Mesenchymal stem cell (in vitro differentiated cells and primary cell): ENCODE measurements at regions not wholly inside any gene's neighbourhood (a gene's known extent, or its start where the extent isn't known, plus 50 kb on each side); places are given as distances from the start of the nearest gene placed in this dataset.
"Not testable (repeated sequence)": the region's sequence is repeated elsewhere in the genome, so short reads cannot be mapped to it uniquely, and the experiment has no call there.

Experiments
- DNase-seq: peaks from one replicate; pipeline ENCODE4 v3.0.0-alpha.2; 2013
- H2AFZ ChIP-seq: one replicate; pipeline ENCODE4 v1.6.1; 2013; ENCODE audit warnings: low read depth, mild to moderate bottlenecking, control low read depth, inconsistent platforms, low read length, moderate library complexity
- H2AK5ac ChIP-seq: 2 replicates; pipeline ENCODE4 v1.6.1; 2013; ENCODE audit warnings: low read length, moderate library complexity, mild to moderate bottlenecking, inconsistent platforms; ENCODE audit not compliant: severe bottlenecking
- H2BK120ac ChIP-seq: one replicate; pipeline ENCODE4 v1.6.1; 2013; ENCODE audit warnings: low read depth, mild to moderate bottlenecking, inconsistent platforms, low read length, moderate library complexity
- H2BK12ac ChIP-seq, 2 experiments: one replicate each; pipeline ENCODE4 v1.6.1; 2013; ENCODE audit warnings: inconsistent platforms in 2 of 2, low read length in 2 of 2, mild to moderate bottlenecking in 2 of 2, moderate library complexity in 2 of 2, control low read depth in 1 of 2
- H2BK15ac ChIP-seq: one replicate; pipeline ENCODE4 v1.6.1; 2013; ENCODE audit warnings: mild to moderate bottlenecking, low read depth, inconsistent platforms; ENCODE audit not compliant: poor library complexity, severe bottlenecking
- H2BK5ac ChIP-seq: 2 replicates; pipeline ENCODE4 v1.6.1; 2013; ENCODE audit warnings: low read depth, mild to moderate bottlenecking, low read length, control low read depth, inconsistent platforms; ENCODE audit not compliant: poor library complexity, severe bottlenecking
- H3K14ac ChIP-seq, 2 experiments: one replicate each; pipeline ENCODE4 v1.6.1; 2013; ENCODE audit warnings: inconsistent platforms in 2 of 2, low read length in 2 of 2, control low read depth in 1 of 2, mild to moderate bottlenecking in 1 of 2, moderate library complexity in 1 of 2
- H3K18ac ChIP-seq, 2 experiments: one replicate each; pipeline ENCODE4 v1.6.1; 2013; ENCODE audit warnings: inconsistent platforms in 2 of 2, low read length in 2 of 2, control low read depth in 1 of 2, low read depth in 1 of 2, mild to moderate bottlenecking in 1 of 2
- H3K23ac ChIP-seq, 2 experiments: one replicate each; pipeline ENCODE4 v1.6.1; 2013; ENCODE audit warnings: inconsistent platforms in 2 of 2, low read length in 2 of 2, mild to moderate bottlenecking in 2 of 2, moderate library complexity in 2 of 2, control low read depth in 1 of 2
- H3K27ac ChIP-seq: 2 replicates; pipeline ENCODE4 v1.5.1; 2013; ENCODE audit warnings: mild to moderate bottlenecking, moderate library complexity, low read length, control low read depth, inconsistent platforms; ENCODE audit not compliant: poor library complexity, severe bottlenecking
- H3K27me3 ChIP-seq, 2 experiments: 2 replicates each; pipeline versions ENCODE4 v1.6.1 to v1.7.0; 2013; ENCODE audit warnings: low read length in 2 of 2, mild to moderate bottlenecking in 2 of 2, moderate library complexity in 2 of 2, control low read depth in 1 of 2, inconsistent platforms in 1 of 2; ENCODE audit not compliant: control insufficient read depth in 1 of 2, insufficient read depth in 1 of 2
- H3K36me3 ChIP-seq, 2 experiments: 2 replicates each; pipeline versions ENCODE4 v1.6.1 to v1.7.0; 2013; ENCODE audit warnings: low read length in 2 of 2, control low read depth in 1 of 2, inconsistent platforms in 1 of 2, low read depth in 1 of 2, mild to moderate bottlenecking in 1 of 2; ENCODE audit not compliant: insufficient read depth in 2 of 2, control insufficient read depth in 1 of 2
- H3K4ac ChIP-seq, 2 experiments: one replicate each; pipeline ENCODE4 v1.6.1; 2013; ENCODE audit warnings: inconsistent platforms in 2 of 2, low read length in 2 of 2, mild to moderate bottlenecking in 2 of 2, moderate library complexity in 2 of 2, control low read depth in 1 of 2, low read depth in 1 of 2
- H3K4me1 ChIP-seq: 2 replicates; pipeline ENCODE4 v1.6.1; 2013; ENCODE audit warnings: low read depth, low read length, control low read depth; ENCODE audit not compliant: control insufficient read depth, insufficient read depth
- H3K4me2 ChIP-seq: 2 replicates; pipeline ENCODE4 v1.6.1; 2013; ENCODE audit warnings: low read length, mild to moderate bottlenecking, inconsistent platforms; ENCODE audit not compliant: poor library complexity, severe bottlenecking
- H3K4me3 ChIP-seq, 2 experiments: 2 replicates each; pipeline versions ENCODE4 v1.5.1 to v1.7.0; 2013; ENCODE audit warnings: low read length in 2 of 2, mild to moderate bottlenecking in 2 of 2, control low read depth in 1 of 2, low read depth in 1 of 2; ENCODE audit not compliant: insufficient read depth in 1 of 2
- H3K79me1 ChIP-seq: replicated peaks from 2 replicates; pipeline ENCODE4 v1.6.1; 2013; ENCODE audit warnings: mild to moderate bottlenecking, control low read depth, low read length, inconsistent platforms; ENCODE audit not compliant: poor library complexity, severe bottlenecking
- H3K9ac ChIP-seq: 2 replicates; pipeline ENCODE4 v1.7.0; 2013; ENCODE audit warnings: mild to moderate bottlenecking, low read length, moderate library complexity
- H3K9me3 ChIP-seq: 2 replicates; pipeline ENCODE4 v1.7.0; 2013; ENCODE audit warnings: mild to moderate bottlenecking, low read length; ENCODE audit not compliant: control insufficient read depth
- H4K8ac ChIP-seq: one replicate; pipeline ENCODE4 v1.6.1; 2013; ENCODE audit warnings: inconsistent platforms, mild to moderate bottlenecking, low read length, moderate library complexity
- H4K91ac ChIP-seq: one replicate; pipeline ENCODE4 v1.6.1; 2013; ENCODE audit warnings: mild to moderate bottlenecking, low read length, inconsistent platforms
- WGBS: methylation state at CpG from one replicate; pipeline ENCODE4 v1.1.7; 2013; ENCODE audit warnings: mixed read lengths; 5-methylcytosine and 5-hydroxymethylcytosine counted together

DNA sequence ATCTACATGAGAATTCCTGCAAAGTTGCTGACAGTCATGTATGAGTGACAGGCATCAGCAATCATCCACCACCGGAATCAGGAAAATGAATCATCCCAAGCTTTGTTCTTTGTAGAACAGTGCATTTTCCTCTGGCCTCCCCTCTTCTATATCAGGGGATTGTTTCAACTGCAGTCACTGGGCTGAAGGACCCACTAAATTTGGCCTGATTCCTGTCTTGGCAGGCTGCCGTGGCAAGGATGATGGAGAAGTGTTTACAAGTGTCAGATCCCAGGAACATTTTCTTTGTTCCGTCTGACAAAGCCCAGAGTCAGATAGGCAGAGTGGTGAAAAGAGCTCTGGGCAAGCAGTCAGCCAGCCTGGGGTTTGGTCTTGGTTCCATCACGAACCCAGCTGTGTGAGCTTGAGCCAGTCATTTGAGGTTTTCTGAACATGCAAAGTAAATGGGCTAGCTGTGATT is 175.1 kb upstream of the TSC22D2 start:
- WGBS: 46% methylated on average over 4 of the region's 4 CpGs

DNA sequence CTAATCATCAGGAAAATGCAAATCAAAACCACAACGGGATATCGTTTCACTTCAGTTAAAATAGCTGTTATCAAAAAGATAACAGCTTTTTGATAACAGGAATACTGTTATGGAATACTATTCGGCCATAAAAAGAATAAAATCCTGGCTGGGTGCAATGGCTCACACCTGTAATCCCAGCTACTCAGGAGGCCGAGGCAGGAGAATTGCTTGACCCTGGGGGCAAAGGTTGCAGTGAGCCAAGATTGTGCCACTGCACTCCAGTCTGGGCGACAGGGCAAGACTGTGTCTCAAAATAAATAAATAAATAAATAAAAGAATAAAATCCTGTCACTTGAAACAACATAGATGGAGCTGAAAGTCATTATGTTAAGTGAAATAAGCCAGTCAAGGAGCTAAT is 178.1 kb upstream of the TSC22D2 start:
- Histone ChIP-seq H3K27ac (no peak overlapping the region), H2BK120ac (no peak overlapping the region), H3K4ac (no peak overlapping the region), H2BK15ac (no peak overlapping the region), H2BK5ac (no peak overlapping the region), H3K23ac (no peak overlapping the region), H3K36me3 (no peaks in the 10 kb centered on the region), H3K4me3 (no peak overlapping the region), H3K27me3 (no peaks in the 10 kb centered on the region), H3K18ac (no peak overlapping the region), H2AFZ (no peak overlapping the region), H2BK12ac (no peak overlapping the region), H3K4me2 (no peak overlapping the region), H4K91ac (no peak overlapping the region), H3K14ac (no peak overlapping the region), H3K9ac (no peak overlapping the region), H3K4me1 (no peaks in the 10 kb centered on the region), H3K9me3 (no peaks in the 10 kb centered on the region), H3K79me1 (no peaks in the 10 kb centered on the region), H4K8ac (no peak overlapping the region), H2AK5ac (no peak overlapping the region)
- 96% methylated on average over 2 of the region's 5 CpGs for WGBS
- DNase-seq: no peak

More for the DNA sequence above, 175.1 kb upstream of the TSC22D2 start:
- H3K23ac ChIP-seq: no peak overlapping the region
- peak overlapping the region in 1 of 2 experiments; percentile 19 for H3K18ac ChIP-seq
- H4K8ac ChIP-seq: no peak overlapping the region
- no peak overlapping the region for H2BK5ac ChIP-seq
- H3K9ac ChIP-seq: peak overlapping the region; percentile 33
- H4K91ac ChIP-seq: no peak overlapping the region
- no peak overlapping the region for H2BK15ac ChIP-seq
- peak overlapping the region in 1 of 2 experiments; percentile 23 for H2BK12ac ChIP-seq
- H3K79me1 ChIP-seq: peaks cover 4% of the 10 kb centered on the region
- peaks cover 6% of the 10 kb centered on the region for H3K4me1 ChIP-seq
- peaks cover 5% of the 10 kb centered on the region for H3K9me3 ChIP-seq
- H2BK120ac ChIP-seq: peak overlapping the region; percentile 11
- no peak overlapping the region for H3K4me2 ChIP-seq
- H3K14ac ChIP-seq: no peak overlapping the region
- H3K36me3 ChIP-seq: no peaks in the 10 kb centered on the region
- no peak for DNase-seq
- no peak overlapping the region for H3K4me3 ChIP-seq
- no peak overlapping the region for H2AK5ac ChIP-seq
- peak overlapping the region in 1 of 2 experiments; percentile 4 for H3K4ac ChIP-seq
- H3K27me3 ChIP-seq: no peaks in the 10 kb centered on the region
- H2AFZ ChIP-seq: peak overlapping the region; percentile 57
- H3K27ac ChIP-seq: no peak overlapping the region

DNA sequence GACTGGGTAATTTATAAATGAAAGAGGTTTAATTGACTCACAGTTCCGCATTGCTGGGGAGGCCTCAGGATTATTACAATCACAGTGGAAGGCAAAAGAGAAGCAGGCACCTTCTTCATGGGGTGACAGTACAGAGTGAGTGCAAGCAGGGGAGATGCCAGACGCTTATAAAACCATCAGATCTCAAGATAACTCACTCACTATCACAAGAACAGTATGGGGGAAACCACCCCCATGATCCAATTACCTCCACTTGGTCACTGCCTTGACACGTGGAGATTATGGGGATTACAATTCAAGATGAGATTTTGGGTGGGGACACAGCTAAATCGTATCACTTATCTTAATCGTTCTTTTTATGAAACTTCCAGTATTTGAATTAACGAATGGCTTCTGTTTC is 179.5 kb upstream of the TSC22D2 start:
- H3K36me3 ChIP-seq, H2BK15ac ChIP-seq, H3K4me2 ChIP-seq, H3K27me3 ChIP-seq, H2AK5ac ChIP-seq, H3K4me3 ChIP-seq, H3K14ac ChIP-seq, DNase-seq, H3K79me1 ChIP-seq, H3K9ac ChIP-seq, H3K4me1 ChIP-seq, H2AFZ ChIP-seq, H2BK5ac ChIP-seq, H3K27ac ChIP-seq, H3K9me3 ChIP-seq, H2BK120ac ChIP-seq, H4K8ac ChIP-seq, H3K23ac ChIP-seq, H4K91ac ChIP-seq, H3K4ac ChIP-seq, H3K18ac ChIP-seq: not testable (repeated sequence)
- WGBS: 88% methylated on average over 5 of the region's 6 CpGs
- H2BK12ac ChIP-seq: peak overlapping the region in 1 of 2 experiments; percentile 29

GRCh38 chr3:150227839-150228238 is 180.3 kb upstream of the TSC22D2 start:
- Histone ChIP-seq H2BK5ac (no peak overlapping the region), H3K9me3 (no peaks in the 10 kb centered on the region), H3K23ac (no peak overlapping the region), H4K8ac (peak overlapping the region; percentile 55), H3K9ac (no peak overlapping the region), H3K36me3 (no peaks in the 10 kb centered on the region), H3K27ac (no peak overlapping the region), H2BK12ac (peak overlapping the region; percentile 27 to 51), H2BK120ac (no peak overlapping the region), H3K4me1 (no peaks in the 10 kb centered on the region), H4K91ac (peak overlapping the region; percentile 3), H2BK15ac (no peak overlapping the region), H3K4ac (peak overlapping the region in 1 of 2 experiments; percentile 57), H3K27me3 (no peaks in the 10 kb centered on the region), H3K14ac (no peak overlapping the region), H3K79me1 (no peaks in the 10 kb centered on the region), H3K18ac (peak overlapping the region in 1 of 2 experiments; percentile 45), H3K4me3 (no peak overlapping the region), H2AK5ac (no peak overlapping the region), H2AFZ (no peak overlapping the region), H3K4me2 (no peak overlapping the region)
- DNase-seq: peak; percentile 83
- 16% methylated on average over 5 of the region's 5 CpGs for WGBS
